ENCODE measurements at regions not wholly inside any gene's neighbourhood (a gene's known extent, or its start where the extent isn't known, plus 50 kb on each side); places are given as distances from the start of the nearest gene placed in this dataset.

GRCh38 chr10:90421874-90422273 lies 436.0 kb downstream of the HTR7 start:
- no peak for DNase-seq

- DNase-seq = no peak
Measured at GRCh38 chr10:90424730-90425129, 433.1 kb downstream of the HTR7 start.

- DNase-seq = no peak
Measured at GRCh38 chr10:90430186-90430585, 427.7 kb downstream of the HTR7 start.

GRCh38 chr10:90432866-90433265 lies 425.0 kb downstream of the HTR7 start:
- DNase-seq = no peak

- DNase-seq = no peak
Measured at GRCh38 chr10:90435296-90435695, 422.5 kb downstream of the HTR7 start.

GRCh38 chr10:90437452-90437851 lies 420.4 kb downstream of the HTR7 start:
- DNase-seq = no peak

GRCh38 chr10:90440870-90441269 lies 417.0 kb downstream of the HTR7 start:
- DNase-seq = no peak

- no peak for DNase-seq
Measured at GRCh38 chr10:90443342-90443741, 414.5 kb downstream of the HTR7 start.

- peak; percentile 67 for DNase-seq
Measured at GRCh38 chr10:90447831-90448230, 410.0 kb downstream of the HTR7 start.

- no peak for DNase-seq
Measured at GRCh38 chr10:90450797-90451196, 407.0 kb downstream of the HTR7 start.

- DNase-seq = no peak
Measured at GRCh38 chr10:90451283-90451682, 406.6 kb downstream of the HTR7 start.

- no peak for DNase-seq
Measured at GRCh38 chr10:90458054-90458453, 399.8 kb downstream of the HTR7 start.

GRCh38 chr10:90458571-90458970 lies 399.3 kb downstream of the HTR7 start:
- no peak for DNase-seq

- no peak for DNase-seq
Measured at GRCh38 chr10:90461437-90462155, 396.2 kb downstream of the HTR7 start.

GRCh38 chr10:90462749-90463470 lies 394.9 kb downstream of the HTR7 start:
- no peak for DNase-seq

GRCh38 chr10:90464329-90464728 lies 393.5 kb downstream of the HTR7 start:
- no peak for DNase-seq

- DNase-seq = no peak
Measured at GRCh38 chr10:90470966-90471365, 386.9 kb downstream of the HTR7 start.

- DNase-seq = no peak
Measured at GRCh38 chr10:90480466-90480865, 377.4 kb downstream of the HTR7 start.

- no peak for DNase-seq
Measured at GRCh38 chr10:90481326-90481923, 376.4 kb downstream of the HTR7 start.

GRCh38 chr10:90484518-90484917 lies 373.3 kb downstream of the HTR7 start:
- no peak for DNase-seq

- no peak for DNase-seq
Measured at GRCh38 chr10:90494183-90494582, 363.7 kb downstream of the HTR7 start.

GRCh38 chr10:90504172-90504571 lies 353.7 kb downstream of the HTR7 start:
- no peak for DNase-seq

GRCh38 chr10:90526721-90527120 lies 331.1 kb downstream of the HTR7 start:
- no peak for DNase-seq

- no peak for DNase-seq
Measured at GRCh38 chr10:90530521-90530920, 327.3 kb downstream of the HTR7 start.
